Stimulated activated naive B cell treated with anti-CD40 and anti-IgM and Interleukin-4, amounts not matched to agents 10 μg/mL and 1 μg/mL and 100 μg/mL, for 72 hours (primary cell): ENCODE measurements at regions not wholly inside any gene's neighbourhood (a gene's known extent, or its start where the extent isn't known, plus 50 kb on each side); places are given as distances from the start of the nearest gene placed in this dataset.

Source experiments
- ATAC-seq, 2 donors: fragments of 150-1000 bp; cut with Tn5 transposase; replicated peaks; 2 replicates each; pipeline ENCODE4 v1.10.0; 2021; ENCODE audit warnings: moderate library complexity in 1 of 2
- DNase-seq: peaks from one replicate; pipeline ENCODE4 v3.0.0; 2021
- H3K27ac Mint-ChIP-seq: one replicate; pipeline ENCODE4 v1.8.0; 2022; ENCODE audit warnings: mild to moderate bottlenecking, mixed read lengths
- H3K27me3 Mint-ChIP-seq, 2 donors: one replicate each; pipeline ENCODE4 v1.8.0; 2022; ENCODE audit warnings: mixed read lengths in 2 of 2
- H3K36me3 Mint-ChIP-seq, 2 donors: one replicate each; pipeline ENCODE4 v1.8.0; 2022; ENCODE audit warnings: mixed read lengths in 2 of 2, mild to moderate bottlenecking in 1 of 2
- H3K4me1 Mint-ChIP-seq, 2 donors: one replicate each; pipeline ENCODE4 v1.8.0; 2022; ENCODE audit warnings: mixed read lengths in 2 of 2, mild to moderate bottlenecking in 1 of 2
- H3K4me3 Mint-ChIP-seq, 2 donors: one replicate each; pipeline ENCODE4 v1.8.0; 2022; ENCODE audit warnings: mild to moderate bottlenecking in 2 of 2, mixed read lengths in 2 of 2, moderate library complexity in 1 of 2
- H3K9me3 Mint-ChIP-seq, 2 donors: one replicate each; pipeline ENCODE4 v1.8.0; 2022; ENCODE audit warnings: mixed read lengths in 2 of 2, mild to moderate bottlenecking in 1 of 2

- peaks cover 0 to 5% of the 10 kb centered on the region in 2 donors for H3K4me1 Mint-ChIP-seq
- DNase-seq (no peak), ATAC-seq (no peak)
- H3K4me3 Mint-ChIP-seq: no peak overlapping the region
- H3K27ac Mint-ChIP-seq: no peak overlapping the region
- peaks cover 0 to 5% of the 10 kb centered on the region in 2 donors for H3K27me3 Mint-ChIP-seq
- H3K9me3 Mint-ChIP-seq: no peaks in the 10 kb centered on the region
- H3K36me3 Mint-ChIP-seq: no peaks in the 10 kb centered on the region
Measured at GRCh38 chr3:87332789-87333188, 56.4 kb upstream of the POU1F1 start.

DNA sequence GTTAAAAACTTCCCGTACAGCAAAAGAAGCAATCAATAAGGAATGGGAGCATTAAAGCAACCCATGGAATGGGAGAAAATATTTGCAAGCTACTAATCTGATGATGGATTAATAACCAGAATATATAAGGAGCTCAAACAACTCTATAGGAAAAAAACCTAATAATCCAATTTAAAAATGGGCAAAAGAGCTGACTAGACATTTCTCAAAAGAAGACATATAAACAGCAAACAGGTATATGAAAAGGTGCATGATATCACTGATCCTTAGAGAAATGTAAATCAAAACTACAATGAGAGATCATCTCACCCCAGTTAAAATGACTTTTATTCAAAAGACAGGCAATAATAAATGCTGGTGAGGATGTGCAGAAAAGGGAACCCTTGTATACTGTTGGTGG, 52.7 kb upstream of the POU1F1 start:
- no peak for ATAC-seq
- Mint-ChIP-seq H3K27me3 (peaks cover 10 to 13% of the 10 kb centered on the region in 2 donors), H3K4me1 (peaks cover 0 to 5% of the 10 kb centered on the region in 2 donors), H3K27ac (no peak overlapping the region), H3K36me3 (no peaks in the 10 kb centered on the region), H3K9me3 (peaks cover 0 to 1% of the 10 kb centered on the region in 2 donors), H3K4me3 (no peak overlapping the region)
- DNase-seq: no peak
